GM12892 (cell line): ENCODE measurements at regions not wholly inside any gene's neighbourhood (a gene's known extent, or its start where the extent isn't known, plus 50 kb on each side); places are given as distances from the start of the nearest gene placed in this dataset.

Experiments used
- POLR2A ChIP-seq: IDR thresholded peaks from 2 replicates; pipeline ENCODE4 v1.6.1; 2011; ENCODE audit warnings: low read depth, low read length, control low read depth
- POLR2AphosphoS5 ChIP-seq: IDR thresholded peaks from 2 replicates; pipeline ENCODE4 v1.6.1; 2011; ENCODE audit warnings: low read depth, low read length, control low read depth
- TAF1 ChIP-seq: IDR thresholded peaks from 2 replicates; pipeline ENCODE4 v1.6.1; 2011; ENCODE audit warnings: low read depth, mild to moderate bottlenecking, control low read depth, low read length, borderline replicate concordance

GRCh38 chr2:23027396-23027795 lies 357.6 kb upstream of the KLHL29 start:
- no peak for TF ChIP-seq POLR2AphosphoS5
- TF ChIP-seq POLR2A = no peak
- no peak for TF ChIP-seq TAF1
